ENCODE measurements at regions not wholly inside any gene's neighbourhood (a gene's known extent, or its start where the extent isn't known, plus 50 kb on each side); places are given as distances from the start of the nearest gene placed in this dataset.
"Not testable (repeated sequence)": the region's sequence is repeated elsewhere in the genome, so short reads cannot be mapped to it uniquely, and the experiment has no call there.

DNA sequence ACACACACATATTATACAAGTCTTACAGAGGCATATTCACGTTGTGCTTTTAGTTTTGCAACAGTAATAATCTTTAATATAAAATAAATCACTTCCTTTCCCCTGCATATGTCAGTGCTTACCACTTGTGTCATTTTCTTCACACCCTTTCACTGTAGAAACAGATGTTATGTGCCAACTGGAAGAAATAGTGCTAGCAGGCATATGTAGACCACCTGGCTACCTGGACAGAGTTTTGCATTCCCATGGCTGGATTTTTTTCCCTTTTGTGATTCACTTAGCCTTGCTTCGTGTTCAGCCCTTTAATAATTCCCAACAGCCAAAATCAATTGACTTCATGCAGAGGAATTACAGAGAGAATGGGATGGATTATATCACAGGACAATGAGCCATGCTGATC, 399.1 kb upstream of the SPRY2 start:
- DNase-seq, result no peak

- DNase-seq, result no peak
These were observed 396.6 kb upstream of the SPRY2 start for GRCh38 chr13:80737513-80737912.

DNA sequence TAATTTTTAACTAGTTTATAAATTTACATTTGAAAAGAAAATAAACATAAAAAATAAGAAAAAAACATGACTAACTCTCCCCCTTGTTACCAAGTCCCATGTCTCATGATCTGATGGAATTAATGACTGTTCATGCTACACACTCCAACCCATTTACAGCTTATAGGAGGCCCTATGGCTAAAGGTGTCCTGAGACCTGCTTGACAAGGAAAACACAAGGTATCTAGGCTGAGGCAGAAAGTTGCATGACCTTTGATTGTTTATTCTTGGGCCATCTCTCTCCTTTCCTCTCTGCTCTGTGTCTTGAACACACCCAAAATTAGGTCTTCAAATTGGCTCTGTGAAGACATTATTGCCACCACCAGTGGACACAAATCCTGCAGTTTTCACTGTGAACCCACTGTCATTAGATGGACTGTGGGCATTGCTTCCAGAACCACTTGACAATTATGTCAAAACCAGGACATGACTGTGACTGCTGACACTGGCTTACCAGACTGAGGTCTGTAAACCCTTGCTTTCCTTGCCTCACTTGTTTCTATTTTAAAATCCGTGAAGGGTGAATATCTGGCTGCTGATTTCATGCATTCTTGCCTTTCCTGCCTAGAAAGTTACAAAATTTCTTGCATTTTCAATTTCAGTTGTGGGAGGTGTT, 386.5 kb upstream of the SPRY2 start:
- no peak for DNase-seq

GRCh38 chr13:80726868-80727267, 385.9 kb upstream of the SPRY2 start:
- no peak for DNase-seq

- DNase-seq, result no peak
These were observed 380.8 kb upstream of the SPRY2 start for GRCh38 chr13:80721689-80722088.

DNA sequence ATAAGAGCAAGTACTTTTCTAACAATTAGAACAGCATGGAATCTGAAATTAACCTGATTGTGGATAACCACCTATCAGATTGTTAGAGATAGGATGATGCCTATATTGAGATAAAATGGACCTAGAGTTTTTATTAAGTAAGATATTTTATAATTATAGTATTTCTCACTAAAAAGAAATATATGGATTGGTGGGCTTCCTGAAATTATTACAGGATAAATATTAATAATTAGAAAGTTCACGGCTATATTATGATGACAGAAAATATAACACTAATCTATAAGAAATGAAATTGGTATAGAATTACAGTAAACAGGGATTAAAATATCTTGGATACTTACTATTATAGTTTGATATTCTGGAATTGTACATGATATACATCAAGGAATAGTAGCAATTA, 378.0 kb upstream of the SPRY2 start:
- DNase-seq, result no peak

DNA sequence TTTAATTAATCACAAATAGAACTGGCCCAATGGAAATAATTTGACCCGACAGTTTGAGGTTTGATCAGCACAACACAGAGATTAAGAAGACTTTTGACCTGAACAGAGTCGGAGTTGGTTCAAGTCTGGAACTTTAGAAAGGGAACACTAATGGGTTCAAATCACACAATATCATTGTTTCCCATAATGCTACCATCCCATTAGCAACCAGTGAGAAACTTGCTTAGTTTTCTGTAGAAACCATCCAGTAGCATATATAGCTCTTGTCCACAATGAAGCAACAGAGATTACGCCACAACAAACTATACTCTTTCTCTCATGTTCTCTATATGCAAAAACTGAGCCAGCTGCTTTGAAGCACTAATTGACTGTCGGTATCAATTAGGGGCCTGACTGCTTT, 376.9 kb upstream of the SPRY2 start:
- DNase-seq, result peak; percentile 84

GRCh38 chr13:80716610-80717081, 375.7 kb upstream of the SPRY2 start:
- DNase-seq, result peak; percentile 56

- no peak for DNase-seq
These were observed 371.1 kb upstream of the SPRY2 start for GRCh38 chr13:80712026-80712425.

- no peak for DNase-seq
These were observed 367.9 kb upstream of the SPRY2 start for GRCh38 chr13:80708791-80709190.

GRCh38 chr13:80707000-80707983, 366.4 kb upstream of the SPRY2 start:
- DNase-seq, result no peak

DNA sequence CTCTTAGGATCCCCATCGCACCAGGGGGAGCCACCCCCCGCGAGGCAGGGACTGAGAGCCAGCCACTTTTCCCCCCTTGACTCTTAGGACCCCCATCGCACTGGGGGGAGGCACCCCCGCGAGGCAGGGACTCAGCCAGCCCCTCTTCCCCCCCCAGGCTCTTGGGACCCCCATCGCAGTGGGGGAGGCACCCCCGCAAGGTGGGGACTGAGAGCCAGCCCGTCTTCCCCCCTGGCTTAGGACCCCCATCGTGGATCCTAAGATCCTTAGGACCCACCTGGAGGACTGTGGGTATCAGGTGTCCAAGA, 365.2 kb upstream of the SPRY2 start:
- DNase-seq, result no peak

DNA sequence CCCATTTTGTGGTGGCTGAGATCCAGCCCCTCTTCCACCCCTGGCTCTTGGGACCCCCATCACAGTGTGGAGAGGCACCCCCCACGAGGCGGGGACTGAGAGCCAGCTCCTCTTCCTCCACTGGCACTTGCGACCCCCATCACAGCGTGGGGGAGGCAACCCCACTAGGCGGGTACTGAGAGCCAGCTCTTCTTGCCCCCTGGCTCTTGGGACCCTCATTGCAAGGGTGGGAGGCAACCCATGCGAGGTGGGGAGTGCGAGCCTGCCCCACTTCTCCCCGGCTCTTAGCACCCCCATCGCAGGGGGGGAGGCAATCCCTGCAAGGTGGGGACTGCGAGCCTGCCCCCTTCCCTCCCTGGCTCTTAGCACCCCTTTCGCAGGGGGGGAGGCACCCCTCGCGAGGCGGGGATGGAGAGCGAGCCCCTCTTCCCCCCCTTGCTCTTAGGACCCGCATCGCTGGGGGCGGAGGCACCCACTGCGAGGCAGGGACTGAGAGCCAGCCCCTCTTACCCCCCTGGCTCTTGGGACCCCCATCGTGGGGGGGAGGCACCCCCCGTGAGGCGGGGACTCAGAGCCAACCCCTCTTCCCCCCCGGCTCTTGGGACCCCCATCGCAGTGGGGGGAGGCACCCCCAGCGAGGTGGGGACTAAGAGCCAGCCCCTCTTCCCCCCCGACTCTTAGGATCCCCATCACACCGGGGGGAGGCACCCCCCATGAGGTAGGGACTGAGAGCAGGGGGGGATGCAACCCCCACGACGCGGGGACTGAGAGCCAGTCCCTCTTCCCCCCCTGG, 364.6 kb upstream of the SPRY2 start:
- DNase-seq, result no peak

GRCh38 chr13:80704369-80704768, 363.4 kb upstream of the SPRY2 start:
- no peak for DNase-seq

DNA sequence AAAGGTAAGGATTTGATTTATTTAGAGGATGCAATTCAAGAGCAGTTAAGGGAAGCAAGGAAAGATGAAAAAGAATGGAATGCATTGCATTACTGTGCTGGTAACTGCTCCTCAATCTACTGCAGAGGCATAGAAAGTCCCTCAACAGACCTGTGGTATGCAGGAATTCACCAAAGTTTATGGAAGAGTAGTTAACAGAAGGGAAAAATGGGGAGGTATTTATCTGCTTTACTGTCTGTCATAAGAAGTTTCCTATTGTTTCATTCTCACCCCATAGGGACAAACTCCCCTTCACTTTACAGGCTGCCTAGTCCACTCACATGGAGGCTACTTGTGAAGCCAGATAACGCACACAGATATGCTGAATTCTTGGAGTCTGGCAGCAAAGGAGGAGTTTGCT, 354.9 kb upstream of the SPRY2 start:
- DNase-seq, result no peak

DNA sequence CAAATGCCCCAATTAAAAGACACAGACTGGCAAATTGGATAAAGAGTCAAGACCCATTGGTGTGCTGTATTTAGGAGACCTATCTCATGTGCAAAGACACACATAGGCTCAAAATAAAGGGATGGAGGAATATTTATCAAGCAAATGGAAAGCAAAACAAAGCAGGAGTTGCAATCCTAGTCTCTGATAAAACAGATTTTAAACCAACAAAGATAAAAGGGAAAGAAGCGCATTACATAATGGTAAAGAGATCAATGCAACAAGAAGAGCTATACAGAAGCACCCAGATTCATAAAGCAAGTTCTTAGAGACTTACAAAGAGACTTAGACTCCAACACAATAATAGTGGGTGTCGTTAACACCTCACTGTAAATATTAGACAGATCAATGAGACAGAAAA, 350.9 kb upstream of the SPRY2 start:
- DNase-seq, result not testable (repeated sequence)

- DNase-seq, result no peak
These were observed 349.3 kb upstream of the SPRY2 start for GRCh38 chr13:80690208-80690607.

DNA sequence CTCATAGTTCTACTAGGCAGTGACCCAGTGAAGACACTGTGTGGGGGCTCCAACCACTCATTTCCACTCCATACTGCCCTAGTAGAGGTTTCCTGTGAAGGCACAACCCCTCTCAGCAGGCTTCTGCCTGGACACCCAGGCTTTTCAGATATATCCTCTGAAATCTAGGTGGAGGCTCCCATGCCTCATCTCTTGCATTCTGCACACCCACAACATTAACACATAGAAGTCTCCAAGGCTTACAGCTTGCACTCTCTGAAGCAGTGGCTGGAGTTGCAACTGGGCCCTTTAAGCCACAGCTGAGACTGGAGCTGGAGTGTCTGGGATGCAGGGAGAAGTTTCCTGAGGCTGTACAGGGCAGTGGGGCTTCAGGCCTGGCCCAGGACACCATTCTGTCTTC, 347.7 kb upstream of the SPRY2 start:
- DNase-seq, result no peak

GRCh38 chr13:80685942-80686341, 345.0 kb upstream of the SPRY2 start:
- DNase-seq, result no peak

DNA sequence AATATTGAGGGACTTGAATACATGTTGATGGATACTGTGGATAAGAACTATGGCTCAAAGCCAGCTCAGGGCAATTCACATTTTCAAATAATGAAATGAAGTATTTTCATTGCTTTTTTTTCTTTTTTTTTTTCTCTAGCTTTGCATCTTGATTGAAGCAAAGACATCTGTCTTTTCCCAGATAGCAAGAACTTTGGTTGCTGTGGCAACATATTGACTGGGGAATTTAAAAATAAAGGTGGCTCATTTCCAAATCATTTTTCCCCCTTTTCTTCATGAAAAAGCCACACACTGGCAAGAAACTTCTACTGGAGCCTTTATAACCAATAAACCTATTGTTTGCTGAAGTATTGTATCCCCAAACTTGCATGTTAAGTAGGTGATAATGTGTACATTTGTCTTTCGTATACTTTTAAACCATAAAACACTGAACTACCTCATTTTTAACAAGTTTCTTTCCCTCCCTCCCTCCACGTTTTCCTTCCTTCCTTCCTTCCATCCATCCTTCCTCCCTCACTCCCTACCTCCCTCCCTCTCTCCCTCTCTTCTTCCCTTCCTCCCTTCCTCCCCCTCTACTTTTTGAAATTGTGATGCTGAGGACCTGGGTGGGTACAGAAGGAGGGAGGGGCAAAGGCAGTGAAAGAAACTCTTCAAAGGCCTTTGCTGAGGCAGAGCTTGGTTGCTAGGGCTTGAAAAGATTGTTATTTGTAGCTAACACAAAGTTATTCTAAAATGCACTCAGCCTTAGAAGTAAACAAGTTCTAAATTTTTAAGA, 343.5 kb upstream of the SPRY2 start:
- no peak for DNase-seq

DNA sequence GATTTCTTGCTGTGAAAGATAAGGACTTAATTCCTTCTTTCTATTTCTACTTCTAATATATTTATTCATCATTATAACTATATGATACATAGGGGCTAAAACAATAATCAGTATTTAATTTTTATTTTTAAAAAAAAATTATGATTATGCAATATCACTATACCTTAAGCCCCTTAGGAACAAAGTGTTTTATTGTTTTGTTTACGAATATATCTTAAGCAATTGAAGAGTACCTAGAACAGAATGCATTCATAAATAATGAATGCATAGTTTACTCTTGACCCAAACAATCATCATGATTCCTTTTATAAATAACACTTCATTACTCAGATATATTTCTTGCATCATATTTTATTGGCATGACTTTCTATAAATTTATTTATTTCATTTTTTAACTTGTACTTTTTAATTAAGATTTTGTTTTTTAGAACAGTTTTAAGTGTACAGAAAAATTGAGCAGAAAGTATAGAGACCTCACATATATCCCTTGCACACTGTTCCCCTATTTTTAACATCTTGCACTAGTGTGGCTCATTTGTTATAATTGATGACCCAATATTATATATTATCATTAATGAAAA, 339.9 kb upstream of the SPRY2 start:
- no peak for DNase-seq

GRCh38 chr13:80679423-80679822, 338.5 kb upstream of the SPRY2 start:
- DNase-seq, result no peak

Measured in retina (tissue), 1 donor.